K562 (cell line): ENCODE measurements at regions not wholly inside any gene's neighbourhood (a gene's known extent, or its start where the extent isn't known, plus 50 kb on each side); places are given as distances from the start of the nearest gene placed in this dataset.

Experiments used
- ATAC-seq: fragments of 200-7000 bp; cut with Tn5 transposase; 3 replicates; pipeline ENCODE4 v1.9.1; 2020; ENCODE audit warnings: moderate library complexity
- BruUV-seq: library from RNA; stranded (reverse); fragments of 400-500 nt; replicated peaks from 2 replicates; lab custom pipeline; 2021; lab: Mats Ljungman, UMichigan
- CTCF ChIA-PET: fragments of 300-600 bp; formaldehyde crosslinking; extraction: SDS; loops from one replicate; lab custom pipeline; 2021; ENCODE audit warnings: low intra/inter-chr PET ratio; lab: Yijun Ruan, JAX
- POLR2A ChIA-PET: fragments of 300-600, 350-650 bp; sonication (Branson Sonifier 250); formaldehyde crosslinking; extraction: SDS; loops from one replicate; lab custom pipeline; 2021; ENCODE audit warnings: antibody characterized with exemption, inconsistent platforms; lab: Yijun Ruan, JAX
- DNase-seq, 4 experiments: peaks; one replicate each; pipeline versions ENCODE4 v3.0.0 to v3.0.0-alpha.2; 2011 to 2018; ENCODE audit warnings: low spot score in 3 of 4, mixed read lengths in 3 of 4; ENCODE audit errors: extremely low read depth in 1 of 4
- FAIRE-seq: peaks from 2 replicates; lab custom pipeline; 2011; peaks lifted over from hg19 to GRCh38; lab: Jason Lieb, UNC
- H2AFZ ChIP-seq: 2 replicates; pipeline ENCODE4 v1.6.0; 2011; ENCODE audit warnings: low read depth, low read length, control low read depth, inconsistent platforms
- H3K27ac ChIP-seq: fragments of 200-600 bp; 3 replicates; pipeline ENCODE4 v1.8.0; 2011; ENCODE audit warnings: low read depth, mild to moderate bottlenecking, control low read depth, inconsistent platforms, low read length, moderate library complexity, mixed read lengths; ENCODE audit errors: extremely low read depth
- H3K27me3 ChIP-seq, 2 experiments: fragments of 300-600 bp in 1 of 2; 2 replicates in 1 of 2; 3 replicates in 1 of 2; pipeline versions ENCODE4 v1.6.0 to v1.8.0; 2011; ENCODE audit warnings: inconsistent platforms in 2 of 2, low read length in 2 of 2, mild to moderate bottlenecking in 1 of 2, mixed read lengths in 1 of 2, moderate library complexity in 1 of 2; ENCODE audit not compliant: control insufficient read depth in 2 of 2, insufficient read depth in 2 of 2
- H3K36me3 ChIP-seq: fragments of 300-600 bp; 3 replicates; pipeline ENCODE4 v1.8.0; 2011; ENCODE audit warnings: mild to moderate bottlenecking, low read length, inconsistent platforms; ENCODE audit not compliant: control insufficient read depth, insufficient read depth
- H3K4me1 ChIP-seq, 2 experiments: fragments of 200-600 bp in 1 of 2; replicated peaks in 1 of 2; 2 replicates in 1 of 2; 3 replicates in 1 of 2; pipeline versions ENCODE4 v1.5.1 to v1.8.0; 2011; ENCODE audit warnings: inconsistent platforms in 2 of 2, low read length in 2 of 2, mild to moderate bottlenecking in 1 of 2, mixed read lengths in 1 of 2, moderate library complexity in 1 of 2; ENCODE audit not compliant: control insufficient read depth in 2 of 2, insufficient read depth in 2 of 2
- H3K4me2 ChIP-seq: 2 replicates; pipeline ENCODE4 v1.6.1; 2011; ENCODE audit warnings: low read length, control low read depth, inconsistent platforms, mixed read lengths; ENCODE audit not compliant: insufficient read depth
- H3K4me3 ChIP-seq: fragments of 200-600 bp; sonication (generic), shearing (Covaris generic); 2 replicates; pipeline ENCODE4 v1.5.1; 2016; ENCODE audit warnings: control low read depth, inconsistent platforms
- H3K79me2 ChIP-seq: fragments of 200-600 bp; 3 replicates; pipeline ENCODE4 v1.8.0; 2011; ENCODE audit warnings: low read length, inconsistent platforms; ENCODE audit not compliant: control insufficient read depth, insufficient read depth
- H3K9ac ChIP-seq, 2 experiments: 2 replicates each; pipeline versions ENCODE4 v1.6.0 to v1.6.1; 2011; ENCODE audit warnings: low read depth in 2 of 2, low read length in 2 of 2, control low read depth in 1 of 2, inconsistent platforms in 1 of 2, mild to moderate bottlenecking in 1 of 2, mixed read lengths in 1 of 2; ENCODE audit not compliant: insufficient read depth in 1 of 2
- H3K9me1 ChIP-seq: one replicate; pipeline ENCODE4 v1.6.0; 2011; ENCODE audit warnings: inconsistent platforms, mild to moderate bottlenecking, low read length, moderate library complexity; ENCODE audit not compliant: control insufficient read depth, insufficient read depth
- H3K9me3 ChIP-seq: replicated peaks from 2 replicates; pipeline ENCODE4 v1.5.1; 2011; ENCODE audit warnings: low read depth, low read length, inconsistent platforms; ENCODE audit not compliant: control insufficient read depth, insufficient read depth
- H4K20me1 ChIP-seq: replicated peaks from 2 replicates; pipeline ENCODE4 v1.6.1; 2011; ENCODE audit warnings: low read length, inconsistent platforms, mixed read lengths; ENCODE audit not compliant: control insufficient read depth, insufficient read depth
- CBFA2T2 ChIP-seq: fragments of 450-650 bp; conservative IDR thresholded peaks from 2 replicates; pipeline ENCODE4 v1.6.1; 2017; ENCODE audit warnings: mild to moderate bottlenecking
- CBX2 ChIP-seq: fragments of 200-600 bp; sonication (generic); IDR thresholded peaks from one replicate; pipeline ENCODE4 v1.6.1; 2012; ENCODE audit warnings: mild to moderate bottlenecking, low read length, inconsistent platforms; ENCODE audit not compliant: insufficient read depth, poor library complexity, severe bottlenecking
- CREBBP ChIP-seq: IDR thresholded peaks from one replicate; pipeline ENCODE4 v1.6.1; 2012; ENCODE audit warnings: low read depth, mild to moderate bottlenecking, control low read depth, inconsistent platforms, low read length
- FOXA3 ChIP-seq, 2 experiments: fragments of 450-650 bp in 1 of 2; sonication (generic) in 1 of 2; formaldehyde crosslinking; IDR thresholded peaks in 1 of 2; conservative IDR thresholded peaks in 1 of 2; 2 replicates each; pipeline versions ENCODE4 v1.4.0 to v1.8.0; 2020 to 2022; ENCODE audit warnings: mild to moderate bottlenecking in 2 of 2, missing genetic modification reagents in 1 of 2
- MTA3 ChIP-seq: fragments of 450-650 bp; formaldehyde crosslinking; IDR thresholded peaks from 2 replicates; pipeline ENCODE4 v1.6.1; 2017; ENCODE audit warnings: mild to moderate bottlenecking, borderline replicate concordance
- NR1H2 ChIP-seq: sonication (generic); formaldehyde crosslinking; IDR thresholded peaks from 2 replicates; pipeline ENCODE4 v1.4.0; 2020; ENCODE audit warnings: mild to moderate bottlenecking, missing genetic modification reagents
- PML ChIP-seq: IDR thresholded peaks from 2 replicates; pipeline ENCODE4 v1.6.1; 2012; ENCODE audit warnings: low read length, inconsistent platforms
- RHOXF2B ChIP-seq: fragments of 250-450 bp; sonication (Bioruptor Pico); conservative IDR thresholded peaks from 2 replicates; pipeline ENCODE4 v1.5.1; 2021
- SMAD4 ChIP-seq: fragments of 250-450 bp; sonication (Bioruptor Pico); conservative IDR thresholded peaks from 2 replicates; pipeline ENCODE4 v1.8.0; 2021; ENCODE audit warnings: inconsistent platforms, mild to moderate bottlenecking, moderate library complexity
- SUPT5H ChIP-seq: fragments of 450-650 bp; IDR thresholded peaks from 2 replicates; pipeline ENCODE4 v1.6.1; 2016
- TBP ChIP-seq: optimal IDR thresholded peaks from 2 replicates; pipeline ENCODE3; 2011; ENCODE audit warnings: low read depth, low read length, improper control_type of control experiment
- ZBED1 ChIP-seq: IDR thresholded peaks from 2 replicates; pipeline ENCODE4 v1.6.1; 2014
- ZNF23 ChIP-seq: fragments of 250-450 bp; sonication (Bioruptor Pico); IDR thresholded peaks from 2 replicates; pipeline ENCODE4 v1.4.0; 2020; ENCODE audit warnings: mild to moderate bottlenecking
- ZNF324 ChIP-seq: fragments of 250-450 bp; sonication (Bioruptor Pico); IDR thresholded peaks from 2 replicates; pipeline ENCODE4 v1.4.0; 2020; ENCODE audit warnings: mild to moderate bottlenecking
- ZNF384 ChIP-seq: IDR thresholded peaks from 2 replicates; pipeline ENCODE4 v1.6.1; 2012; ENCODE audit warnings: low read depth, low read length, improper control_type of control experiment
- ZNF79 ChIP-seq: fragments of 250-450 bp; sonication (Bioruptor Pico); IDR thresholded peaks from 2 replicates; pipeline ENCODE4 v1.4.0; 2020; ENCODE audit warnings: low read depth, mild to moderate bottlenecking, moderate library complexity
- WGBS: fragments of 100-300 bp; shearing (Covaris generic); methylation state at CpG from one replicate; pipeline ENCODE4 v1.1.6; 2016; ENCODE audit warnings: low coverage, mixed read lengths; ENCODE audit not compliant: insufficient coverage; ENCODE audit errors: missing lambda C conversion rate; 5-methylcytosine and 5-hydroxymethylcytosine counted together
- in situ Hi-C: fragments of 300-500 bp; cut with MboI; formaldehyde crosslinking; loops from 4 replicates; pipeline ENCODE4 v1.15.0; 2018; ENCODE audit warnings: inconsistent platforms, mixed read lengths
- intact Hi-C: fragments of 100-400 bp; cut with micrococcal nuclease; formaldehyde crosslinking; loops from 2 replicates; pipeline ENCODE4 v1.14.2; 2022
- TF ChIP-seq, protein P1 (sequence below), 2 experiments: fragments of 450-650 bp; IDR thresholded peaks; 2 replicates each; pipeline ENCODE4 v1.6.1; 2018; ENCODE audit warnings: mild to moderate bottlenecking in 2 of 2, low read depth in 1 of 2; ENCODE audit not compliant: partially characterized antibody in 2 of 2
- TF ChIP-seq, protein P2 (sequence below): sonication (generic); formaldehyde crosslinking; IDR thresholded peaks from 2 replicates; pipeline ENCODE4 v1.8.0; 2022; ENCODE audit warnings: mild to moderate bottlenecking, low read depth, missing genetic modification reagents
- TF ChIP-seq, protein P3 (sequence below): fragments of 450-650 bp; IDR thresholded peaks from 2 replicates; pipeline ENCODE4 v1.6.1; 2014; ENCODE audit warnings: low read depth, mild to moderate bottlenecking, moderate library complexity, borderline replicate concordance

DNA sequence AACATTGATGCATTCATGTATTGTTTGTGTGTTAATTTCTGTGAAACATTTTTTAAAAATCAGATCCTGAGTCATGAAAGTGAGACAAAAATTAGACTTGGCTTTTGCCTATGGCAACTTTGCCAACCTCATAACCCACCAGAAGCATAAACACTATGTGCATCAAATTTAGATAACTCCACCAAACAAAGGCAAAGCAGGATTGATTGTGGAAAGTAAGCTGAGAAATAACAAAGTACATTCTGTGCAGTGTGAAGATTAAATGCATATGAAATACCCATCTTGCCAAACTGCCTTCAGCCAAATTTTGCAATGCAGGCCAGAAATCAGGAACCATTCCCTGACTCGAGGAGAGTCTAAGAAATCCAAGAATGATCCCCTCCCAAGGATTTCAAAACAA, 493.4 kb downstream of the AJAP1 start:
- Histone ChIP-seq H3K4me2 (no peak overlapping the region), H3K79me2 (no peaks in the 10 kb centered on the region), H4K20me1 (no peaks in the 10 kb centered on the region), H3K27me3 (no peaks in the 10 kb centered on the region), H3K4me1 (no peaks in the 10 kb centered on the region), H3K9ac (no peak overlapping the region), H2AFZ (no peak overlapping the region), H3K27ac (no peak overlapping the region), H3K9me3 (no peaks in the 10 kb centered on the region; the same call in 1 of the 2 replicates), H3K4me3 (no peak overlapping the region), H3K36me3 (no peaks in the 10 kb centered on the region), H3K9me1 (no peaks in the 10 kb centered on the region)
- ChIA-PET CTCF (no interaction called here), POLR2A (no interaction called here)
- ATAC-seq: no peak
- 5% methylated on average over 1 of the region's 1 CpG for WGBS
- DNase-seq: no peak
- FAIRE-seq: no peak
- in situ Hi-C loops: no loop called here
- no TSS peak for BruUV-seq
- intact Hi-C loops: no loop called here
- TF ChIP-seq CBX2: no peak
- no peak for TF ChIP-seq ZNF79 (CRISPR knock-in tag)
- no peak for TF ChIP-seq ZNF23
- no peak for TF ChIP-seq FOXA3 (CRISPR knock-in tag; conservative IDR thresholded peaks at IDR 0.05 in 1 of 2, IDR thresholded peaks at IDR 0.05 in 1 of 2)
- no peak for TF ChIP-seq NR1H2 (CRISPR knock-in tag)
- no peak for TF ChIP-seq RHOXF2B (CRISPR knock-in tag)
- TF ChIP-seq, protein P1, sequence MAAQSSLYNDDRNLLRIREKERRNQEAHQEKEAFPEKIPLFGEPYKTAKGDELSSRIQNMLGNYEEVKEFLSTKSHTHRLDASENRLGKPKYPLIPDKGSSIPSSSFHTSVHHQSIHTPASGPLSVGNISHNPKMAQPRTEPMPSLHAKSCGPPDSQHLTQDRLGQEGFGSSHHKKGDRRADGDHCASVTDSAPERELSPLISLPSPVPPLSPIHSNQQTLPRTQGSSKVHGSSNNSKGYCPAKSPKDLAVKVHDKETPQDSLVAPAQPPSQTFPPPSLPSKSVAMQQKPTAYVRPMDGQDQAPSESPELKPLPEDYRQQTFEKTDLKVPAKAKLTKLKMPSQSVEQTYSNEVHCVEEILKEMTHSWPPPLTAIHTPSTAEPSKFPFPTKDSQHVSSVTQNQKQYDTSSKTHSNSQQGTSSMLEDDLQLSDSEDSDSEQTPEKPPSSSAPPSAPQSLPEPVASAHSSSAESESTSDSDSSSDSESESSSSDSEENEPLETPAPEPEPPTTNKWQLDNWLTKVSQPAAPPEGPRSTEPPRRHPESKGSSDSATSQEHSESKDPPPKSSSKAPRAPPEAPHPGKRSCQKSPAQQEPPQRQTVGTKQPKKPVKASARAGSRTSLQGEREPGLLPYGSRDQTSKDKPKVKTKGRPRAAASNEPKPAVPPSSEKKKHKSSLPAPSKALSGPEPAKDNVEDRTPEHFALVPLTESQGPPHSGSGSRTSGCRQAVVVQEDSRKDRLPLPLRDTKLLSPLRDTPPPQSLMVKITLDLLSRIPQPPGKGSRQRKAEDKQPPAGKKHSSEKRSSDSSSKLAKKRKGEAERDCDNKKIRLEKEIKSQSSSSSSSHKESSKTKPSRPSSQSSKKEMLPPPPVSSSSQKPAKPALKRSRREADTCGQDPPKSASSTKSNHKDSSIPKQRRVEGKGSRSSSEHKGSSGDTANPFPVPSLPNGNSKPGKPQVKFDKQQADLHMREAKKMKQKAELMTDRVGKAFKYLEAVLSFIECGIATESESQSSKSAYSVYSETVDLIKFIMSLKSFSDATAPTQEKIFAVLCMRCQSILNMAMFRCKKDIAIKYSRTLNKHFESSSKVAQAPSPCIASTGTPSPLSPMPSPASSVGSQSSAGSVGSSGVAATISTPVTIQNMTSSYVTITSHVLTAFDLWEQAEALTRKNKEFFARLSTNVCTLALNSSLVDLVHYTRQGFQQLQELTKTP (IDR thresholded peaks at IDR 0.05; ENCODE audit: low read depth in 1 of 2, partially characterized antibody in 2 of 2): no peak
- TF ChIP-seq ZBED1: no peak
- no peak for TF ChIP-seq SMAD4 (CRISPR knock-in tag)
- TF ChIP-seq, protein P2, sequence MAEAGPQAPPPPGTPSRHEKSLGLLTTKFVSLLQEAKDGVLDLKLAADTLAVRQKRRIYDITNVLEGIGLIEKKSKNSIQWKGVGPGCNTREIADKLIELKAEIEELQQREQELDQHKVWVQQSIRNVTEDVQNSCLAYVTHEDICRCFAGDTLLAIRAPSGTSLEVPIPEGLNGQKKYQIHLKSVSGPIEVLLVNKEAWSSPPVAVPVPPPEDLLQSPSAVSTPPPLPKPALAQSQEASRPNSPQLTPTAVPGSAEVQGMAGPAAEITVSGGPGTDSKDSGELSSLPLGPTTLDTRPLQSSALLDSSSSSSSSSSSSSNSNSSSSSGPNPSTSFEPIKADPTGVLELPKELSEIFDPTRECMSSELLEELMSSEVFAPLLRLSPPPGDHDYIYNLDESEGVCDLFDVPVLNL (CRISPR knock-in tag): no peak
- TF ChIP-seq, protein P3, sequence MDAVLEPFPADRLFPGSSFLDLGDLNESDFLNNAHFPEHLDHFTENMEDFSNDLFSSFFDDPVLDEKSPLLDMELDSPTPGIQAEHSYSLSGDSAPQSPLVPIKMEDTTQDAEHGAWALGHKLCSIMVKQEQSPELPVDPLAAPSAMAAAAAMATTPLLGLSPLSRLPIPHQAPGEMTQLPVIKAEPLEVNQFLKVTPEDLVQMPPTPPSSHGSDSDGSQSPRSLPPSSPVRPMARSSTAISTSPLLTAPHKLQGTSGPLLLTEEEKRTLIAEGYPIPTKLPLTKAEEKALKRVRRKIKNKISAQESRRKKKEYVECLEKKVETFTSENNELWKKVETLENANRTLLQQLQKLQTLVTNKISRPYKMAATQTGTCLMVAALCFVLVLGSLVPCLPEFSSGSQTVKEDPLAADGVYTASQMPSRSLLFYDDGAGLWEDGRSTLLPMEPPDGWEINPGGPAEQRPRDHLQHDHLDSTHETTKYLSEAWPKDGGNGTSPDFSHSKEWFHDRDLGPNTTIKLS: no peak
- TF ChIP-seq CBFA2T2: no peak
- no peak for TF ChIP-seq PML
- no peak for TF ChIP-seq MTA3
- no peak for TF ChIP-seq TBP
- TF ChIP-seq SUPT5H: no peak
- no peak for TF ChIP-seq ZNF324 (CRISPR knock-in tag)
- no peak for TF ChIP-seq CREBBP
- TF ChIP-seq ZNF384: no peak
- TF ChIP-seq, all 486 proteins: peak for 0
